ENCODE measurements at regions not wholly inside any gene's neighbourhood (a gene's known extent, or its start where the extent isn't known, plus 50 kb on each side); places are given as distances from the start of the nearest gene placed in this dataset.

DNA sequence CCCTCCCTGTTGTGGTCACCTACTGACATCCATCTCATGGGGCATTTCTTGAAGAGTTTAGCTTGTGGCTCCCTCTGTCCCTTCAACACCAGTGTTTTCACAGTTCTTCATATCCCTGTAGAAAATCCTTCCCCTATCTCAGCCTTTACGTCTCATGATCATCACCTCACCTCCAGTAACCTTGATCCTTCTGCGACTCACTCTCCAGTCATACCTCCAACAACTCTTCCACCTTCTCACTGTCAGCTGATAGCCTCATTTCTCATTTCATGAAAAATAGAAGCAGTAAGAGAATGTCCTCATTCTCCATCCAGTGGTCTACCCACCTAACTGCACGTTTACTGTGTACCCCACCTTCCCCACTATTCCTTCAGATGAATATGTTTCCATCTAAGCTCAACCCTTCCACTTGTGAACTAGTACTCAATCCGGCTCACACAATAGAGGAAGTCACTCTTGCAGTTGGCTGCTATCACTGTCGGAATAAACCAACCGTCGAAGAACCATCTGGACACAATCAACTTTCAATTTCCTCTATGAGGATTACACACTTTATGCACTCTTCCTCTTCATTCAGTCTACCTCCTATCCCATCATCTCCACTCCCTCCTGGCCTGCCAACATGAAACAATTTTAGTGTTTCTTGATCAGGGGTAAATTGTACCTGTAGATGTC lies 256.0 kb downstream of the AHR start:
- TF ChIP-seq, protein P1, sequence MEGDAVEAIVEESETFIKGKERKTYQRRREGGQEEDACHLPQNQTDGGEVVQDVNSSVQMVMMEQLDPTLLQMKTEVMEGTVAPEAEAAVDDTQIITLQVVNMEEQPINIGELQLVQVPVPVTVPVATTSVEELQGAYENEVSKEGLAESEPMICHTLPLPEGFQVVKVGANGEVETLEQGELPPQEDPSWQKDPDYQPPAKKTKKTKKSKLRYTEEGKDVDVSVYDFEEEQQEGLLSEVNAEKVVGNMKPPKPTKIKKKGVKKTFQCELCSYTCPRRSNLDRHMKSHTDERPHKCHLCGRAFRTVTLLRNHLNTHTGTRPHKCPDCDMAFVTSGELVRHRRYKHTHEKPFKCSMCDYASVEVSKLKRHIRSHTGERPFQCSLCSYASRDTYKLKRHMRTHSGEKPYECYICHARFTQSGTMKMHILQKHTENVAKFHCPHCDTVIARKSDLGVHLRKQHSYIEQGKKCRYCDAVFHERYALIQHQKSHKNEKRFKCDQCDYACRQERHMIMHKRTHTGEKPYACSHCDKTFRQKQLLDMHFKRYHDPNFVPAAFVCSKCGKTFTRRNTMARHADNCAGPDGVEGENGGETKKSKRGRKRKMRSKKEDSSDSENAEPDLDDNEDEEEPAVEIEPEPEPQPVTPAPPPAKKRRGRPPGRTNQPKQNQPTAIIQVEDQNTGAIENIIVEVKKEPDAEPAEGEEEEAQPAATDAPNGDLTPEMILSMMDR (IDR thresholded peaks at IDR 0.05; ENCODE audit: partially characterized antibody, unreplicated experiment) = no peak
- no peaks in the 10 kb centered on the region for H3K4me1 Mint-ChIP-seq (ENCODE audit: low read depth, unreplicated experiment)
- no peak for DNase-seq
- no peaks in the 10 kb centered on the region for H3K36me3 Mint-ChIP-seq (ENCODE audit: unreplicated experiment)
- H3K4me3 Mint-ChIP-seq (ENCODE audit: unreplicated experiment) = no peak overlapping the region
- H3K27me3 Mint-ChIP-seq (ENCODE audit: unreplicated experiment) = no peaks in the 10 kb centered on the region
- H3K9me3 Mint-ChIP-seq (ENCODE audit: unreplicated experiment) = no peaks in the 10 kb centered on the region
- no peak overlapping the region for H3K27ac Mint-ChIP-seq (ENCODE audit: unreplicated experiment)

DNA sequence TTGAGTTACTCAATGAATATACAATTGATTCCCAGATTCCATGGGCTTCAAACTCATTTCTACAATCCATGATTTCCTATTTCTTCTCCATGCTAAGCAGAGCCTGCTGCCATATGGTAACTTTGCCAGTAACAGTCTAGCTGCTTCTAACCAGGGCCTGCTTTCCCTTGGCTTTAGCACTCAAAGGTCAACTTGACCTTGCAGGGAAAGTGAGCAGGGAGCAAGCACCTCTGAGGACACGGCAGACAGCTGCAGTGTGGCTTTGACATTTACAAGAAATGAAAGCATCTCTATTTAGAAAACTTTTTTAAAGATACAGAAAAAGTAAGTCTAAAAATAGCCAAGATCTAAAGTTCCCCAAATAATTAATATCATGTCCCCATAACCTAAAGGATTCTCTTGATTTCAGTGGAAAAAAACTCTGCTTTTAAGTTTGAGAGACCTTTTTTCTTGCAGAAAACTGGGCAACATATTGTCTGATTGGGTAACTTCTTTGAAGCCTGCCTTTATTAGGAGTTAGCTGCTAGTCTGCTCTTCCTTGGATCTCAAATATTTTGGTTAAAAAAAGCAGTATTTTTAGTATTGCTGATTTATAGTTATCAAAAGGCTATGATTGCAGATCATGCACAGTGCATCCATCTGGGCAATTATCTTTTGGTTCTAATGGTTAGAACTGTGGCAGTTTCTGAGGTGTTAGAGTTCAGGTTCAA lies 257.9 kb downstream of the AHR start:
- Mint-ChIP-seq H3K27ac (ENCODE audit: unreplicated experiment) (no peak overlapping the region), H3K4me1 (ENCODE audit: low read depth, unreplicated experiment) (no peaks in the 10 kb centered on the region), H3K4me3 (ENCODE audit: unreplicated experiment) (no peak overlapping the region), H3K36me3 (ENCODE audit: unreplicated experiment) (no peaks in the 10 kb centered on the region), H3K9me3 (ENCODE audit: unreplicated experiment) (no peaks in the 10 kb centered on the region), H3K27me3 (ENCODE audit: unreplicated experiment) (no peaks in the 10 kb centered on the region)
- DNase-seq = no peak
- TF ChIP-seq, protein P1 (IDR thresholded peaks at IDR 0.05; ENCODE audit: partially characterized antibody, unreplicated experiment) = no peak

DNA sequence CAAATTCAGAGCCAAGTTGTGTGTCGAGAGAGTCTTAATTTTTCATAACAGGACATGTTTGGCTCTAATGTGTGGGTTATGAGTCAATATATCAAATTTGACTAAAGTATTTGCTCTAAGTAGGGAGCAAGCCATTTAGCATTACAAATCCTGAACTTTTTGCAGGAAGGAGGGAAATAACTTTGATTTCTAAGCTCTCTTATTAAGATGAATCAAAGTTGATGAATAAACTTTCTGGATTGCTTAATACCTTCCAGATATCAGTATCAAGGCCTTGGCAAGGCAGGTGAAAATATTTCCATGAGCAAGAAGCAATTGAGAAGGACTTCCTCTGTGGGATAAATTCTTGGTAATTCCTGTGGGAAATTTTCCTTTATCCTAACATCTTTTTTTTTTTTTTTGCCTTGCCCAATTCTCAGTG lies 258.8 kb downstream of the AHR start:
- Mint-ChIP-seq H3K27ac (ENCODE audit: unreplicated experiment) (no peak overlapping the region), H3K4me1 (ENCODE audit: low read depth, unreplicated experiment) (no peaks in the 10 kb centered on the region), H3K4me3 (ENCODE audit: unreplicated experiment) (no peak overlapping the region), H3K9me3 (ENCODE audit: unreplicated experiment) (no peaks in the 10 kb centered on the region), H3K36me3 (ENCODE audit: unreplicated experiment) (no peaks in the 10 kb centered on the region), H3K27me3 (ENCODE audit: unreplicated experiment) (no peaks in the 10 kb centered on the region)
- no peak for DNase-seq
- TF ChIP-seq, protein P1 (IDR thresholded peaks at IDR 0.05; ENCODE audit: partially characterized antibody, unreplicated experiment) = no peak

DNA sequence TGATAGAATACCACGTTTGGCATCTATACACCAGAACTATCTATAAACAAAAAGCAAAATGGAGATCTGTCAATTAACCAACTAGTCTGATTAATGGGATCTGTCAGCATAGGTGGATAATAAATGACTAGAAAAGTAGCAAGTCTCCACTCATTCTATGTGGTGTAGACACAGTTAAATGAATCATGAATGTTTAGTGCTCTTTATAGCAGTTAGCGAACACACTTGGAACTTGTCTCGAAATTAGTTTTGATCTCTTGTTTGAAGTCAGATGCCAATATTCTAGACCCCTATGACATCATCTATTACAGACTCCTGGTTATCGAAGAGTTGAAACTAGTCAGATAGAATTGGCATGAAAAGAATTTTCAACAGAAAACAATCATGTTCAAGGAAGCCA lies 259.7 kb downstream of the AHR start:
- Mint-ChIP-seq H3K4me1 (ENCODE audit: low read depth, unreplicated experiment) (no peaks in the 10 kb centered on the region), H3K27ac (ENCODE audit: unreplicated experiment) (no peak overlapping the region), H3K27me3 (ENCODE audit: unreplicated experiment) (no peaks in the 10 kb centered on the region), H3K9me3 (ENCODE audit: unreplicated experiment) (no peaks in the 10 kb centered on the region), H3K36me3 (ENCODE audit: unreplicated experiment) (no peaks in the 10 kb centered on the region), H3K4me3 (ENCODE audit: unreplicated experiment) (no peak overlapping the region)
- DNase-seq = no peak
- TF ChIP-seq, protein P1 (IDR thresholded peaks at IDR 0.05; ENCODE audit: partially characterized antibody, unreplicated experiment) = no peak

Measured in glutamatergic neuron (in vitro differentiated cells).